IPS-NIHi7 (cell line): ENCODE measurements at regions not wholly inside any gene's neighbourhood (a gene's known extent, or its start where the extent isn't known, plus 50 kb on each side); places are given as distances from the start of the nearest gene placed in this dataset.

Experiments used
- DNase-seq: peaks from one replicate; pipeline ENCODE4 v3.0.0; 2012; ENCODE audit warnings: mixed read lengths; ENCODE audit errors: extremely low spot score

- DNase-seq: peak; percentile 96
Observed at GRCh38 chr3:194769020-194769643, 83.4 kb downstream of the FAM43A start.

DNA sequence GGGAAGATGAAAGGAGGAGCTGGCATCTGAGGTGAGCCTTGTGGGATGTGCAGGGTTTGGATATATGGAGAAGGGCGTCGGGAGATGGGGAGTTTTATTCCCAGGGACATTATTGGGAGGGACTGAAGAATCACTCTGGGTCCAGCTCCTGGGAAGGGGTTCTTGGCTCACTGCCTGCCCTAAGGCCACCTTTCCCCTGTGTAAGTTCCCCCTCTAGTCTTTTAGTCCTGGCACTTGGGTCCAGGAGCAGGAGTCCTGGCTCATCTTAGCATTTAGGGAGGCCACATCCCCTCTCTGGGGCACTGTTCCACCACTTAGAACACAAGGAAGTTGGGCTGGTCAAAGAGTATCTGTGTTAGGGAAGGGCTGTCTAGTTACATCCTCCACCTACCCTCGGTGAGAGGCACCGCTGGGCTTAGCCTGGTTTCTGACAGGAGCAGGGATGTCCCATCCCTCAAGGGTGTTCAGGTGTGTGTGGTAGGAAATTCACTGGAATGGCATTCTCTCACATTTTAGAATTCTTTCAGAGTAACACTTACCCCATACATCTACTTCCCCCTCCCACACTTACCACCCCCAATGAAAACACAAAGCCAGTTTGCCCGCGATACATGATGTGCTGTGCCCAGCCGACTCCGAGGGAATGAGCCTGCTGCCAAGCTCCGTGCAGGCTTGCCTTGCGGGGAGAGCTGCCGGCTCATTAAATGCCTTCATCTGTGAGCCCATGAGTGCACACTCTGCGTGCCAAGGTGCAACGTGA is 86.7 kb downstream of the FAM43A start:
- DNase-seq: no peak

DNA sequence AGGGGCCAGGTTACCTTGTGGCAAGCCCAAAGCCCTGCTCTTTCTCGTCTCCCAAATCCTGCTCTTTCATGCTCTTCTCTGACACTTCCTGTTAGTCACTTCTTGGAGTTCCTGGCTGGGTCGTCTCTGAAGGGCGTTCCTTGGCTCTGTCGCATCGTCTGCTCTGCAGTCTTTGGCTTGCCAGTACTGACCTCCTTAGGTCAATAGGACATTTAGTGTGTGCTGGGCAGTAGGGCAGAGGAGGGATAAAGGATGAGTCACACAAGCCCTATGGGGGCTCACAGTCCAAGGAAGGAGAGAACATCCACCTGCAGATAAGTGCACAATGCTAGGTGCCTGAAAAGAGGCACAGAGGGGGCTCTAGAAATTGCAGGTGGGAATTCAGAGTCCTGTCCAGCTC is 87.5 kb downstream of the FAM43A start:
- DNase-seq: no peak

- no peak for DNase-seq
Observed at GRCh38 chr3:194773771-194774455, 88.2 kb downstream of the FAM43A start.

GRCh38 chr3:194775266-194775665 is 89.6 kb downstream of the FAM43A start:
- no peak for DNase-seq

GRCh38 chr3:194775731-194776130 is 90.0 kb downstream of the FAM43A start:
- DNase-seq: no peak

- no peak for DNase-seq
Observed at GRCh38 chr3:194777729-194778128, 92.0 kb downstream of the FAM43A start.

GRCh38 chr3:194779729-194780224 is 94.1 kb downstream of the FAM43A start:
- DNase-seq: no peak

GRCh38 chr3:194780706-194781105 is 95.0 kb downstream of the FAM43A start:
- no peak for DNase-seq

DNA sequence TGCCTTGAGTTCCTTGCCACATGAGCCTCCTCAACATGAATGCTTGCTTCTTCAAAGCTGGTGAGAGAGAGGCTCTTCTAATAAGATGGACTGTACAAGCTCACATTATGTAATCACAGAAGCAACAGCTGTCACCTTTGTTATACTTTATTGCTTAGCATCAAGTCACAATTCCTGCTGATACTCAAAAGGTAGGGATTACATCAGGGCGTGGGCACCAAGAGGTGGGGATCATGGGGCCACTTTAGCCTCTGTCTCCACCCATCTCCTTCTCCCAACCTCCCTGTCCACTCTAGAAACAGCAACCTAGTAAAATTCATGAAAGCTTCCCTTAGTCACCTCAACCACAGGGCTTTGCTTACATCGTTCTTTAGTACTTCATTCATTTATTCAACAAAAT is 95.9 kb downstream of the FAM43A start:
- no peak for DNase-seq

DNA sequence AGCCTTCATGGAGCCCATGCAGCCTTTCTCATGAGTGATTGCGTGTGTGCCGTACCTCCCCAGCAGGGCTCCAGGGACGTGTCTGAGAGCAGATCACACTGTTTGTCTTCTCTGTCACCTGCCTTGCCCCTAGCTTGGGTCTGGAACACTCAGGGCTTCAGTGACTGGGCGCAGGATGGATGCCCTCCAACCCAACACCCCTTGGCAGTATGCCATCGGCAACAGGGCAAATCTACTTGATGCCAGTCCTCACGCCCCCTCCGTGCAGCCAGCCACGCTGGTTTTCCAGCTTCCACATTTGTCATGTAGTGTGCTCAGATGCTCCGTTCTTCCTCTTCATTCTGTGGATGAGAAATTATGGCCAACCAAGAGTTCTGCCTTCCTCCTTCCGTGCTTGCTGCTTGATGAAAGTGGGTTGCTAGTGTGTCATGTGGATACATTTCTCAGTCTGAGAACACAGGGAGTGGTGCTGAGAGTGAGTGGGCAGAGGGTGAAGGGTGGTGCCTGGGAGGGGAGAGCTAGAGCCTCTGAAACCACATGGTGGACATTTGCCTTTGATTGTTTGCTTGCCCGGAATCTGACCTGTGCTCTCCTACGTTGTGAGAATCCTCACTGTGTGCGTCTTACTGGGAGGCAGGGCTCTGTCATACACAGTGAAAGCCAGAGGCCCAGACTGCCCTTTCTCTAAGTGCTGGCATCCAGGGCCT is 97.2 kb downstream of the FAM43A start:
- DNase-seq: no peak

DNA sequence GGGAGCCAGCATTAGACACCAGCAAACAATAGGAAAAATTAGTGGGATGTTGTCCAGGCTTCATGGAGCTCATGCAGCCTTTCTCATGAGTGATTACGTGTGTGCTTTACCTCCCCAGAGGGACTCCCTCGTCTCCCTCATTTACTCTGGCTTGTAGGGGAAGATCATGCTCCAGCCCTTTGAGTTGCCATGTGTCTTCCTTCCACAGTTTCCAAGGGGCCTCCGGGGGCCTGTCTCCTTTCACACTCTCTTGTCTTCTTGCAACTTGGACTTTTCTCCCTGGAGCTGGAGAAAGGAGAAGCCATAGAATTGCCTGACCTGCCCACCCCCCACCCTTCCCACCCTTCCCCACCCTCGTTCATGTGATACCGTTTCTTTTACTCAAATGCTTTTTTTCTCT is 98.7 kb downstream of the FAM43A start:
- no peak for DNase-seq

GRCh38 chr3:194785315-194785714 is 99.6 kb downstream of the FAM43A start:
- DNase-seq: no peak

DNA sequence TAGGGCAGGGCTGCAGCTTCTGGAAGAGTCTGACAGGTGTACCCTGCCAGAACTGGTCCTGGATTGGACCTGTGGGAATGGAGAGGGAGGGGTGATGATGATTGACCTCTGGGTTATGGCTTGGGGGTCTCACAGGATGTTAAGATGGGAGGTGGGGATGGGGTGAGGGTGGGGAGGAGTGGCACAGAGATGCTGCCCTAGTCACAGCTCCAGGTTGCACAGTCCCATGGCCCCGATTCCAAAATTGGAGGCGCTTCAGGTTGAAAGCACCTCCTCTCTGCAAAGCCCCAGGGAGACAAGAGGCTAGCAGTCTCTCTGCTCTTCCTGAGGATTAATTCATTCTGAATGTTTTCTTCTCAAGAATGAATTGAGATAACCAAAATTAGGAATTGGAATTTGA is 101.4 kb downstream of the FAM43A start:
- no peak for DNase-seq

DNA sequence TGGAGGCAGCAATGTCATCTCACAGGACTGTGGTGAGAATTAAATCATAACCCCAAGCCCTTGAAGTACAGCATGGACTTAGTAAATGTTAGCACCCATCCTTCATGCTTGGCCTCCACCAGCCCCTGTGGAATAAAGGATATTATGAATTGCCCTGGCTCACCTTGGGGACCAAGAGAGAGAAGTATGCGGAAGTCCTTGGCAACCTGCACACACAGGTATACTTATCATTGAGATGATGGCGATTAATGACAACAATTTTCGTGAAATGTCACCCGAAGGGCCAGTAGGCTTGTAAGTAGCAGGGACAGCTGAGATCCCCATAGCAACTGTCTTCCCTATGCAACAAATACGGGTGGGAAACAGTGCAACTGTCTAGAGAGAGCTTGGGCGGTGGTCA is 102.0 kb downstream of the FAM43A start:
- DNase-seq: no peak

GRCh38 chr3:194792368-194792767 is 106.7 kb downstream of the FAM43A start:
- no peak for DNase-seq

DNA sequence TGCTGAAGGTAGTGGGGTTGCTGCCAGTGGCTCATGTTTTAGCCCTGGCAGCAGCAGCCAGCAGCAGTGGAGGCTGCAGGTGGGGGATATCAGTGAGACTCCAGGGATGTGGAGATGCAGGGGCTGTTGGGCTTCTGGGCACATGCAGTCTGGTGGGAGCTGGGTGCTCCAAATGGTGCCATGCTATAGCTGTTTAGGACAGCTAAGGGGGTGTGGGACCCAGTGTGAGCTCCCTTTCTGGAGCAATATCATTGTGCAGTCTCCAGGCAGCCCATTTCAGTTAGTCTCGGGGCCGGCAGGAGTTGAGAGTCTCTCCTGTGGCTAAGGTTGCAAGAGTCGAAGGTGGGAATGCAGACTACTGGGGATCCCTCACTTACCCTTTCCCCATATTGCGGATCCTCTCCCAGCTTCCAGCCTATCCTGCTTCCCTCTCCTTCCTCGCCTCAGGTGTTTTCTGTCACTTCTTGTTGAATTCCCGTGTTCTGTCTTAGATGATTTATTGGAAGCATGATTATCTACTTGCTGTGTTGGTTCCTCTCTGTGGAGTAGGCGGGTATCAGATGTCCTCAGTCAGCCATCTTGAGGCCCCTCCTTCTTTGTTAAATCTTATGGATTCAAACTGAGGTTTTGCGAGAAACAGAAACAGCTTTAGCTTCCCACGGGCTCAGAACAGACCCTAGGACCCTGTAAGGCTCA is 112.0 kb downstream of the FAM43A start:
- no peak for DNase-seq

- no peak for DNase-seq
Observed at GRCh38 chr3:194798486-194798885, 112.8 kb downstream of the FAM43A start.

- DNase-seq: no peak
Observed at GRCh38 chr3:194800002-194800401, 114.3 kb downstream of the FAM43A start.

DNA sequence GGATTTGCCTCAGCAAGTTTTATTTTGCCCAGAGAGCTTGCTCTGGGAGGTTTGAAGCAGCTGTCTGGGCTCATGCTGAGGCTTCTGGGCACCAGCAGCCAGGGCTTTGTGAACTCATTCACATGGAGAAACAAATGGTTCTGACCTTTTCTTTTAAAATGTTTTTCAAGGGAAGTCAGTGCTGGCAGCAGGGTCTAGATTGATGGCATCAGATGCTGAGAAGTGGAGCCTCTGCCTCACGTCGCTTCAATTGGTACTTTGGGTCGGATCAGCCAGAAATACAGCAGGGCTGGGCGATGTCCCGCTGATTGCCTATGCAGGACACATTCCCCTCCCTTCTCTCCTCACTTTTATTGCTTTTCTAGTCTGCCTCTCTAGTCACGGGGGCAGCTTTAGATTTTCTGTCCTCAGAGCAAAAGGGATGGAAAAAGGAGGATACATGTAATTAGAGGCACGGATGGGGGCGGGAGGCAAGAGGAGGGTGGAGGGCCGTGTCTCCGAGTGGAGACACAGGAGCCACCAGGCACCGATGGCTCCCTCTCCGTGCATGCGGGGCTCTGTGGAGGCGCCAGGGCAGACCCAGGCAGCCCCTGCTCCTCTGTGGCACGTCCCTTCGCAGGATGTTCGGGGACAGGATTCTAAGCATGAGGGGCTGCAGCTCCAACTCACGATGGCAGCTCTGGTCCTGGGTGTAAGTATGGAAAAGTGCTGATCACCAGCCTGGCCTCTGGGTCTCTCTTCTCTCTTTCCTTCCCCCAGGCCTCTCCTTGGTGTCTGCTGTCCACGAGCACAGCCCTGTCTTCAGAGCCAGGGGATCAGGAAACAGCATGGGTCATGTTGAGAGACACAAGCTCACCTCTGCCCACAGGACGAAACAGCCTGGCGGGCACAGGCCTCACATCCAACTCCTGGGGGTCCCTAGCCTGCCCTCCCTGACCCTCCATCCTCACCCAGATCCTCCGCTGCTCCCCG is 116.1 kb downstream of the FAM43A start:
- no peak for DNase-seq
